Liver (tissue), 8 donors: ENCODE measurements at regions not wholly inside any gene's neighbourhood (a gene's known extent, or its start where the extent isn't known, plus 50 kb on each side); places are given as distances from the start of the nearest gene placed in this dataset.

Source experiments
- DNase-seq: peaks from one replicate; pipeline ENCODE4 v3.0.0-alpha.2; 2017; ENCODE audit warnings: low spot score
- H3K27ac ChIP-seq, 2 donors: one replicate each; pipeline ENCODE4 v1.7.0; 2013; ENCODE audit warnings: inconsistent platforms in 2 of 2, low read length in 2 of 2, control low read depth in 1 of 2, low read depth in 1 of 2, mild to moderate bottlenecking in 1 of 2
- H3K27me3 ChIP-seq, 4 donors: one replicate each; pipeline versions ENCODE4 v1.6.1 to v1.7.0; 2013; ENCODE audit warnings: low read length in 3 of 4, inconsistent platforms in 1 of 4, mild to moderate bottlenecking in 1 of 4, moderate library complexity in 1 of 4; ENCODE audit not compliant: control insufficient read depth in 4 of 4, insufficient read depth in 4 of 4
- H3K36me3 ChIP-seq, 4 donors: one replicate each; pipeline versions ENCODE4 v1.6.1 to v1.7.0; 2013; ENCODE audit warnings: low read length in 3 of 4, mild to moderate bottlenecking in 3 of 4, low read depth in 1 of 4, moderate library complexity in 1 of 4; ENCODE audit not compliant: control insufficient read depth in 4 of 4, insufficient read depth in 3 of 4
- H3K4me1 ChIP-seq, 4 donors: one replicate each; pipeline versions ENCODE4 v1.6.1 to v1.7.0; 2013; ENCODE audit warnings: low read length in 3 of 4, mild to moderate bottlenecking in 3 of 4, moderate library complexity in 1 of 4; ENCODE audit not compliant: control insufficient read depth in 4 of 4, insufficient read depth in 4 of 4
- H3K4me3 ChIP-seq, 3 donors: one replicate each; pipeline versions ENCODE4 v1.6.1 to v1.7.0; 2013; ENCODE audit warnings: low read length in 3 of 3, control low read depth in 1 of 3, low read depth in 1 of 3, mild to moderate bottlenecking in 1 of 3
- H3K9ac ChIP-seq, 2 donors: one replicate each; pipeline ENCODE4 v1.7.0; 2013; ENCODE audit warnings: low read length in 2 of 2, mild to moderate bottlenecking in 2 of 2, moderate library complexity in 2 of 2, control low read depth in 1 of 2, low read depth in 1 of 2
- H3K9me3 ChIP-seq, 4 donors: one replicate each; pipeline versions ENCODE4 v1.6.1 to v1.7.0; 2013; ENCODE audit warnings: low read length in 3 of 4; ENCODE audit not compliant: control insufficient read depth in 4 of 4
- EGR1 ChIP-seq, 2 donors: IDR thresholded peaks; 2 replicates each; pipeline ENCODE4 v1.6.1; 2016 to 2018; ENCODE audit warnings: antibody characterized with exemption in 2 of 2, low read depth in 2 of 2
- FOXA1 ChIP-seq: IDR thresholded peaks from 2 replicates; pipeline ENCODE4 v1.6.1; 2016; ENCODE audit warnings: antibody characterized with exemption
- FOXA2 ChIP-seq: IDR thresholded peaks from 2 replicates; pipeline ENCODE4 v1.6.1; 2016; ENCODE audit warnings: antibody characterized with exemption
- GABPA ChIP-seq, 2 donors: IDR thresholded peaks in 1 of 2; conservative IDR thresholded peaks in 1 of 2; 2 replicates each; pipeline ENCODE4 v1.6.1; 2016; ENCODE audit warnings: antibody characterized with exemption in 2 of 2, mild to moderate bottlenecking in 1 of 2, moderate library complexity in 1 of 2
- HNF4A ChIP-seq, 2 donors: conservative IDR thresholded peaks; 2 replicates each; pipeline ENCODE4 v1.6.1; 2016; ENCODE audit warnings: antibody characterized with exemption in 2 of 2, mild to moderate bottlenecking in 2 of 2
- HNF4G ChIP-seq: IDR thresholded peaks from 2 replicates; pipeline ENCODE4 v1.6.1; 2016; ENCODE audit warnings: antibody characterized with exemption
- JUND ChIP-seq, 2 donors: IDR thresholded peaks; 2 replicates each; pipeline ENCODE4 v1.6.1; 2016; ENCODE audit warnings: antibody characterized with exemption in 2 of 2
- NR2F2 ChIP-seq: IDR thresholded peaks from 2 replicates; pipeline ENCODE4 v1.6.1; 2016; ENCODE audit warnings: antibody characterized with exemption
- RAD21 ChIP-seq, 2 donors: IDR thresholded peaks; 2 replicates each; pipeline ENCODE4 v1.6.1; 2016; ENCODE audit warnings: antibody characterized with exemption in 2 of 2, mild to moderate bottlenecking in 2 of 2
- RXRA ChIP-seq, 2 donors: IDR thresholded peaks; 2 replicates each; pipeline ENCODE4 v1.6.1; 2017 to 2018; ENCODE audit warnings: antibody characterized with exemption in 2 of 2, mild to moderate bottlenecking in 1 of 2
- SP1 ChIP-seq: IDR thresholded peaks from 2 replicates; pipeline ENCODE4 v1.6.1; 2018; ENCODE audit warnings: antibody characterized with exemption, mild to moderate bottlenecking
- TAF1 ChIP-seq: conservative IDR thresholded peaks from 2 replicates; pipeline ENCODE4 v1.6.1; 2016; ENCODE audit warnings: antibody characterized with exemption, mild to moderate bottlenecking
- YY1 ChIP-seq: IDR thresholded peaks from 2 replicates; pipeline ENCODE4 v1.6.1; 2016; ENCODE audit warnings: antibody characterized with exemption, mild to moderate bottlenecking
- WGBS: extraction: QIAGEN DNeasy Blood & Tissue Kit; methylation state at CpG from one replicate; pipeline ENCODE4 v1.1.7; 2013; 5-methylcytosine and 5-hydroxymethylcytosine counted together
- TF ChIP-seq, protein P1 (sequence below): fragments of 150-350 bp; IDR thresholded peaks from 2 replicates; pipeline ENCODE4 v1.5.1; 2017; ENCODE audit warnings: improper control_type of control experiment, low read depth, low read length; ENCODE audit not compliant: missing input control
- TF ChIP-seq, protein P2 (sequence below): IDR thresholded peaks from 2 replicates; pipeline ENCODE4 v1.6.1; 2016; ENCODE audit warnings: antibody characterized with exemption
- TF ChIP-seq, protein P3 (sequence below): IDR thresholded peaks from 2 replicates; pipeline ENCODE4 v1.6.1; 2016; ENCODE audit warnings: antibody characterized with exemption
- TF ChIP-seq, protein P4 (sequence below): IDR thresholded peaks from 2 replicates; pipeline ENCODE4 v1.6.1; 2016; ENCODE audit warnings: antibody characterized with exemption, mild to moderate bottlenecking
- TF ChIP-seq, protein P5 (sequence below): IDR thresholded peaks from 2 replicates; pipeline ENCODE4 v1.6.1; 2016; ENCODE audit warnings: antibody characterized with exemption
- donor health status: healthy.
- donor health status: healthy.
- donor health status: healthy.
- donor health status: healthy.
- donor health status: healthy.

- no peak for TF ChIP-seq FOXA2
- no peak for TF ChIP-seq RAD21 (IDR thresholded peaks at IDR 0.05)
Observed at GRCh38 chr9:100879884-100880283, 148.6 kb upstream of the PLPPR1 start (continued).

GRCh38 chr9:100880284-100880683, 148.2 kb upstream of the PLPPR1 start:
- Histone ChIP-seq H3K27ac (no peak overlapping the region), H3K36me3 (no peaks in the 10 kb centered on the region), H3K9ac (no peak overlapping the region), H3K27me3 (no peaks in the 10 kb centered on the region), H3K4me3 (no peak overlapping the region), H3K9me3 (no peaks in the 10 kb centered on the region), H3K4me1 (no peaks in the 10 kb centered on the region)
- DNase-seq = no peak
- TF ChIP-seq FOXA1 (no peak), NR2F2 (no peak), YY1 (no peak), TAF1 (no peak), SP1 (no peak)
- WGBS = 95% methylated on average over 2 of the region's 2 CpGs

- H3K36me3 ChIP-seq = no peaks in the 10 kb centered on the region
- H3K4me3 ChIP-seq = no peak overlapping the region
- DNase-seq = no peak
- H3K4me1 ChIP-seq = no peaks in the 10 kb centered on the region
- no peaks in the 10 kb centered on the region for H3K27me3 ChIP-seq
- H3K27ac ChIP-seq = no peak overlapping the region
- 80% methylated on average over 4 of the region's 4 CpGs for WGBS
- TF ChIP-seq RXRA (IDR thresholded peaks at IDR 0.05) (no peak), RAD21 (IDR thresholded peaks at IDR 0.05) (no peak), EGR1 (IDR thresholded peaks at IDR 0.05; ENCODE audit: low read depth in 2 of 2) (no peak), TAF1 (no peak), SP1 (no peak)
- no peak overlapping the region for H3K9ac ChIP-seq
- H3K9me3 ChIP-seq = no peaks in the 10 kb centered on the region
Observed at GRCh38 chr9:100884518-100884917, 144.0 kb upstream of the PLPPR1 start.

DNA sequence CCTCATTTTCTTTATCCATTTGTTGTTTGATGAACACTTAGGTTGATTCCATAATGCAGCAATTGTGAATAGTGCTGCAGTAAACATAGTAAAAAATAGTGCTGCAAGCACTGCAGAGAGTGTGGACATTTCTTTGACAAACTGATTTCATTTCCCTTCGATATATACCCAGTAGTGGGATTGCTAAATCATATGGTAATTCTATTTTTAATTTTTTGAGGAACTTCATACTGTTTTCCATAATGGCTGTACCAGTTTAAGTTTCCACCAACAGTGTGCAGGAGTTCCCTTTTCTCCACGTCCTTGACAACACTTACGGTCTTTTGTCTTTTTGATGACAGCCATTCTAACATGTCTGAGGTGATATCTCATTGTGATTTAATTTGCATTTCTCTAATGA, 138.2 kb upstream of the PLPPR1 start:
- H3K4me1 ChIP-seq = no peaks in the 10 kb centered on the region
- H3K36me3 ChIP-seq = no peaks in the 10 kb centered on the region
- H3K4me3 ChIP-seq = no peak overlapping the region
- no peak overlapping the region for H3K27ac ChIP-seq
- no peak overlapping the region for H3K9ac ChIP-seq
- DNase-seq = no peak
- no peaks in the 10 kb centered on the region for H3K27me3 ChIP-seq
- WGBS = 69% methylated on average over 3 of the region's 3 CpGs
- no peak for TF ChIP-seq RXRA (IDR thresholded peaks at IDR 0.05)
- no peak for TF ChIP-seq RAD21 (IDR thresholded peaks at IDR 0.05)
- no peak for TF ChIP-seq HNF4A (conservative IDR thresholded peaks at IDR 0.05)
- TF ChIP-seq, protein P1, sequence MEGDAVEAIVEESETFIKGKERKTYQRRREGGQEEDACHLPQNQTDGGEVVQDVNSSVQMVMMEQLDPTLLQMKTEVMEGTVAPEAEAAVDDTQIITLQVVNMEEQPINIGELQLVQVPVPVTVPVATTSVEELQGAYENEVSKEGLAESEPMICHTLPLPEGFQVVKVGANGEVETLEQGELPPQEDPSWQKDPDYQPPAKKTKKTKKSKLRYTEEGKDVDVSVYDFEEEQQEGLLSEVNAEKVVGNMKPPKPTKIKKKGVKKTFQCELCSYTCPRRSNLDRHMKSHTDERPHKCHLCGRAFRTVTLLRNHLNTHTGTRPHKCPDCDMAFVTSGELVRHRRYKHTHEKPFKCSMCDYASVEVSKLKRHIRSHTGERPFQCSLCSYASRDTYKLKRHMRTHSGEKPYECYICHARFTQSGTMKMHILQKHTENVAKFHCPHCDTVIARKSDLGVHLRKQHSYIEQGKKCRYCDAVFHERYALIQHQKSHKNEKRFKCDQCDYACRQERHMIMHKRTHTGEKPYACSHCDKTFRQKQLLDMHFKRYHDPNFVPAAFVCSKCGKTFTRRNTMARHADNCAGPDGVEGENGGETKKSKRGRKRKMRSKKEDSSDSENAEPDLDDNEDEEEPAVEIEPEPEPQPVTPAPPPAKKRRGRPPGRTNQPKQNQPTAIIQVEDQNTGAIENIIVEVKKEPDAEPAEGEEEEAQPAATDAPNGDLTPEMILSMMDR = no peak
- TF ChIP-seq GABPA (IDR thresholded peaks at IDR 0.05 in 1 of 2, conservative IDR thresholded peaks at IDR 0.05 in 1 of 2) = no peak
- TF ChIP-seq FOXA2 = no peak
- TF ChIP-seq, protein P2, sequence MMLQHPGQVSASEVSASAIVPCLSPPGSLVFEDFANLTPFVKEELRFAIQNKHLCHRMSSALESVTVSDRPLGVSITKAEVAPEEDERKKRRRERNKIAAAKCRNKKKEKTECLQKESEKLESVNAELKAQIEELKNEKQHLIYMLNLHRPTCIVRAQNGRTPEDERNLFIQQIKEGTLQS = no peak
- TF ChIP-seq SP1 = no peak
- TF ChIP-seq HNF4G = no peak
- TF ChIP-seq, protein P3, sequence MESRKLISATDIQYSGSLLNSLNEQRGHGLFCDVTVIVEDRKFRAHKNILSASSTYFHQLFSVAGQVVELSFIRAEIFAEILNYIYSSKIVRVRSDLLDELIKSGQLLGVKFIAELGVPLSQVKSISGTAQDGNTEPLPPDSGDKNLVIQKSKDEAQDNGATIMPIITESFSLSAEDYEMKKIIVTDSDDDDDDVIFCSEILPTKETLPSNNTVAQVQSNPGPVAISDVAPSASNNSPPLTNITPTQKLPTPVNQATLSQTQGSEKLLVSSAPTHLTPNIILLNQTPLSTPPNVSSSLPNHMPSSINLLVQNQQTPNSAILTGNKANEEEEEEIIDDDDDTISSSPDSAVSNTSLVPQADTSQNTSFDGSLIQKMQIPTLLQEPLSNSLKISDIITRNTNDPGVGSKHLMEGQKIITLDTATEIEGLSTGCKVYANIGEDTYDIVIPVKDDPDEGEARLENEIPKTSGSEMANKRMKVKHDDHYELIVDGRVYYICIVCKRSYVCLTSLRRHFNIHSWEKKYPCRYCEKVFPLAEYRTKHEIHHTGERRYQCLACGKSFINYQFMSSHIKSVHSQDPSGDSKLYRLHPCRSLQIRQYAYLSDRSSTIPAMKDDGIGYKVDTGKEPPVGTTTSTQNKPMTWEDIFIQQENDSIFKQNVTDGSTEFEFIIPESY = no peak
- TF ChIP-seq, protein P4, sequence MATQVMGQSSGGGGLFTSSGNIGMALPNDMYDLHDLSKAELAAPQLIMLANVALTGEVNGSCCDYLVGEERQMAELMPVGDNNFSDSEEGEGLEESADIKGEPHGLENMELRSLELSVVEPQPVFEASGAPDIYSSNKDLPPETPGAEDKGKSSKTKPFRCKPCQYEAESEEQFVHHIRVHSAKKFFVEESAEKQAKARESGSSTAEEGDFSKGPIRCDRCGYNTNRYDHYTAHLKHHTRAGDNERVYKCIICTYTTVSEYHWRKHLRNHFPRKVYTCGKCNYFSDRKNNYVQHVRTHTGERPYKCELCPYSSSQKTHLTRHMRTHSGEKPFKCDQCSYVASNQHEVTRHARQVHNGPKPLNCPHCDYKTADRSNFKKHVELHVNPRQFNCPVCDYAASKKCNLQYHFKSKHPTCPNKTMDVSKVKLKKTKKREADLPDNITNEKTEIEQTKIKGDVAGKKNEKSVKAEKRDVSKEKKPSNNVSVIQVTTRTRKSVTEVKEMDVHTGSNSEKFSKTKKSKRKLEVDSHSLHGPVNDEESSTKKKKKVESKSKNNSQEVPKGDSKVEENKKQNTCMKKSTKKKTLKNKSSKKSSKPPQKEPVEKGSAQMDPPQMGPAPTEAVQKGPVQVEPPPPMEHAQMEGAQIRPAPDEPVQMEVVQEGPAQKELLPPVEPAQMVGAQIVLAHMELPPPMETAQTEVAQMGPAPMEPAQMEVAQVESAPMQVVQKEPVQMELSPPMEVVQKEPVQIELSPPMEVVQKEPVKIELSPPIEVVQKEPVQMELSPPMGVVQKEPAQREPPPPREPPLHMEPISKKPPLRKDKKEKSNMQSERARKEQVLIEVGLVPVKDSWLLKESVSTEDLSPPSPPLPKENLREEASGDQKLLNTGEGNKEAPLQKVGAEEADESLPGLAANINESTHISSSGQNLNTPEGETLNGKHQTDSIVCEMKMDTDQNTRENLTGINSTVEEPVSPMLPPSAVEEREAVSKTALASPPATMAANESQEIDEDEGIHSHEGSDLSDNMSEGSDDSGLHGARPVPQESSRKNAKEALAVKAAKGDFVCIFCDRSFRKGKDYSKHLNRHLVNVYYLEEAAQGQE = no peak
- no peak for TF ChIP-seq EGR1 (IDR thresholded peaks at IDR 0.05; ENCODE audit: low read depth in 2 of 2)
- no peak for TF ChIP-seq FOXA1
- no peak for TF ChIP-seq YY1
- TF ChIP-seq, protein P5, sequence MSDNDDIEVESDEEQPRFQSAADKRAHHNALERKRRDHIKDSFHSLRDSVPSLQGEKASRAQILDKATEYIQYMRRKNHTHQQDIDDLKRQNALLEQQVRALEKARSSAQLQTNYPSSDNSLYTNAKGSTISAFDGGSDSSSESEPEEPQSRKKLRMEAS = no peak
- no peak for TF ChIP-seq TAF1
- no peak for TF ChIP-seq NR2F2
- TF ChIP-seq JUND (IDR thresholded peaks at IDR 0.05) = no peak
- no peaks in the 10 kb centered on the region for H3K9me3 ChIP-seq
